HEK293 (cell line): ENCODE measurements at regions not wholly inside any gene's neighbourhood (a gene's known extent, or its start where the extent isn't known, plus 50 kb on each side); places are given as distances from the start of the nearest gene placed in this dataset.

ENCODE experiments used
- CTCF ChIA-PET: fragments of 350-600 bp; formaldehyde crosslinking; extraction: SDS; loops from one replicate; lab custom pipeline; 2021; ENCODE audit warnings: antibody characterized with exemption; lab: Yijun Ruan, JAX
- POLR2A ChIA-PET: fragments of 300-600 bp; formaldehyde crosslinking; extraction: SDS; loops from one replicate; lab custom pipeline; 2020; ENCODE audit warnings: antibody characterized with exemption, inconsistent platforms; lab: Yijun Ruan, JAX
- H3K27ac ChIP-seq: fragments of 200-500 bp; sonication (Bioruptor generic); 2 replicates; pipeline ENCODE4 v1.5.1; 2014; ENCODE audit warnings: low read depth, low read length, control low read depth, inconsistent platforms; ENCODE audit errors: extremely low read depth
- H3K36me3 ChIP-seq, 2 experiments: fragments of 200-500 bp in 1 of 2; sonication (Bioruptor generic) in 1 of 2; 1 replicate in 1 of 2; 2 replicates in 1 of 2; pipeline ENCODE4 v1.5.1; 2014 to 2017; ENCODE audit warnings: inconsistent platforms in 2 of 2, low read length in 2 of 2; ENCODE audit not compliant: control insufficient read depth in 2 of 2, insufficient read depth in 1 of 2
- H3K4me1 ChIP-seq: fragments of 200-500 bp; sonication (Bioruptor generic); 2 replicates; pipeline ENCODE4 v1.5.1; 2014; ENCODE audit warnings: mild to moderate bottlenecking, low read length, inconsistent platforms; ENCODE audit not compliant: control insufficient read depth, insufficient read depth
- H3K4me3 ChIP-seq: 2 replicates; pipeline ENCODE4 v1.5.1; 2011; ENCODE audit warnings: low read depth, mild to moderate bottlenecking, control low read depth, low read length, moderate library complexity
- H3K9me3 ChIP-seq: fragments of 200-500 bp; sonication (Bioruptor generic); 2 replicates; pipeline ENCODE4 v1.5.1; 2014; ENCODE audit warnings: low read depth, low read length, inconsistent platforms; ENCODE audit not compliant: control insufficient read depth, insufficient read depth
- BCL6B ChIP-seq: fragments of 450-650 bp; formaldehyde crosslinking; IDR thresholded peaks from 2 replicates; pipeline ENCODE4 v1.5.1; 2017; ENCODE audit warnings: missing biosample characterization, missing genetic modification characterization
- EGR2 ChIP-seq: fragments of 450-650 bp; formaldehyde crosslinking; IDR thresholded peaks from 2 replicates; pipeline ENCODE4 v1.5.1; 2016; ENCODE audit warnings: low read depth, missing biosample characterization, missing genetic modification characterization
- PBX3 ChIP-seq: sonication (generic); formaldehyde crosslinking; IDR thresholded peaks from 2 replicates; pipeline ENCODE4 v1.8.1; 2022; ENCODE audit warnings: mild to moderate bottlenecking, moderate library complexity, missing genetic modification reagents
- SCRT1 ChIP-seq: fragments of 450-650 bp; formaldehyde crosslinking; IDR thresholded peaks from 2 replicates; pipeline ENCODE4 v1.5.1; 2016; ENCODE audit warnings: missing biosample characterization, missing genetic modification characterization, borderline replicate concordance
- SETDB1 ChIP-seq: IDR thresholded peaks from one replicate; pipeline ENCODE4 v1.6.1; 2017; ENCODE audit warnings: mild to moderate bottlenecking, low read length, moderate library complexity, mixed read lengths; ENCODE audit not compliant: insufficient read length
- SP3 ChIP-seq: fragments of 450-650 bp; formaldehyde crosslinking; IDR thresholded peaks from 2 replicates; pipeline ENCODE4 v1.5.1; 2016; ENCODE audit warnings: missing biosample characterization, missing genetic modification characterization
- ZBTB26 ChIP-seq: fragments of 450-650 bp; formaldehyde crosslinking; optimal IDR thresholded peaks from 2 replicates; pipeline ENCODE3; 2016; ENCODE audit warnings: missing biosample characterization, mild to moderate bottlenecking, missing genetic modification characterization
- ZBTB48 ChIP-seq: fragments of 450-650 bp; formaldehyde crosslinking; IDR thresholded peaks from 2 replicates; pipeline ENCODE4 v1.5.1; 2016; ENCODE audit warnings: missing biosample characterization, missing genetic modification characterization
- ZBTB49 ChIP-seq: fragments of 450-650 bp; formaldehyde crosslinking; IDR thresholded peaks from 2 replicates; pipeline ENCODE4 v1.5.1; 2016; ENCODE audit warnings: missing biosample characterization, missing genetic modification characterization, low read depth
- ZFHX2 ChIP-seq: fragments of 450-650 bp; formaldehyde crosslinking; conservative IDR thresholded peaks from 2 replicates; pipeline ENCODE4 v1.5.1; 2016; ENCODE audit warnings: missing biosample characterization, missing genetic modification characterization
- ZIC2 ChIP-seq: fragments of 450-650 bp; formaldehyde crosslinking; IDR thresholded peaks from 2 replicates; pipeline ENCODE4 v1.5.1; 2016; ENCODE audit warnings: missing biosample characterization, missing genetic modification characterization
- ZNF184 ChIP-seq: fragments of 450-650 bp; IDR thresholded peaks from 2 replicates; pipeline ENCODE4 v1.5.1; 2018; ENCODE audit warnings: missing biosample characterization, mild to moderate bottlenecking, missing genetic modification characterization
- ZNF510 ChIP-seq: fragments of 450-650 bp; formaldehyde crosslinking; IDR thresholded peaks from 2 replicates; pipeline ENCODE4 v1.5.1; 2018; ENCODE audit warnings: mild to moderate bottlenecking, missing genetic modification characterization, missing biosample characterization; ENCODE audit not compliant: insufficient replicate concordance
- ZNF530 ChIP-seq: fragments of 450-650 bp; formaldehyde crosslinking; IDR thresholded peaks from 2 replicates; pipeline ENCODE4 v1.5.1; 2016; ENCODE audit warnings: low read depth, missing biosample characterization, missing genetic modification characterization
- ZNF624 ChIP-seq: fragments of 450-650 bp; formaldehyde crosslinking; IDR thresholded peaks from 2 replicates; pipeline ENCODE4 v1.5.1; 2017; ENCODE audit warnings: missing biosample characterization, missing genetic modification characterization
- ZNF639 ChIP-seq: fragments of 450-650 bp; formaldehyde crosslinking; IDR thresholded peaks from 2 replicates; pipeline ENCODE4 v1.5.1; 2016; ENCODE audit warnings: missing biosample characterization, missing genetic modification characterization
- ZNF792 ChIP-seq: fragments of 450-650 bp; formaldehyde crosslinking; IDR thresholded peaks from 2 replicates; pipeline ENCODE4 v1.5.1; 2016; ENCODE audit warnings: missing biosample characterization, missing genetic modification characterization
- ZSCAN23 ChIP-seq: fragments of 450-650 bp; formaldehyde crosslinking; IDR thresholded peaks from 2 replicates; pipeline ENCODE4 v1.5.1; 2016; ENCODE audit warnings: missing biosample characterization, missing genetic modification characterization

DNA sequence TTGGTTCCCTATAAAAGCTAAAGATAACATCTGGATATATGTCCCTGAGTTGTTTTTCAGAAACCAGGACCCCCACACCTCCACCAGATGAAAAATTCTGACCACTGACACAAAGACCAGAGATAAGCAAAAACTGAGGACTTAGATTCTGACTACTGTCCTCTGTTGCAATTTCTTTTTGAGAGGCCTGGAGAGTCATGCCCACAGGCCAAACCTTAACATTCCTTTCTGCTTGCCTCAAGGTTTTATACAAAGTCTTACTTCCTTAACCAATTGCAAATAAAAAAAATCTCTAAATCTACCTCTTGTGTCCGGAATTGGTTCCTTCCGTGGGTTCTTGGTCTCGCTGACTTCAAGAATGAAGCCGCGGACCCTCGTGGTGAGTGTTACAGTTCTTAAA is 228.5 kb downstream of the ABCC12 start (continued):
- TF ChIP-seq ZBTB49 (tag by site-specific recombination) (no peak), BCL6B (tag by site-specific recombination) (no peak), SCRT1 (tag by site-specific recombination) (no peak)

- POLR2A ChIA-PET: no interaction called here
- no peaks in the 10 kb centered on the region for H3K36me3 ChIP-seq
- H3K27ac ChIP-seq: no peak overlapping the region
- no peak overlapping the region for H3K4me3 ChIP-seq
- CTCF ChIA-PET: no interaction called here
- no peaks in the 10 kb centered on the region for H3K4me1 ChIP-seq
- no peak for TF ChIP-seq SP3
- no peaks in the 10 kb centered on the region for H3K9me3 ChIP-seq
Observed at GRCh38 chr16:47925811-47926460, 229.9 kb downstream of the ABCC12 start.

DNA sequence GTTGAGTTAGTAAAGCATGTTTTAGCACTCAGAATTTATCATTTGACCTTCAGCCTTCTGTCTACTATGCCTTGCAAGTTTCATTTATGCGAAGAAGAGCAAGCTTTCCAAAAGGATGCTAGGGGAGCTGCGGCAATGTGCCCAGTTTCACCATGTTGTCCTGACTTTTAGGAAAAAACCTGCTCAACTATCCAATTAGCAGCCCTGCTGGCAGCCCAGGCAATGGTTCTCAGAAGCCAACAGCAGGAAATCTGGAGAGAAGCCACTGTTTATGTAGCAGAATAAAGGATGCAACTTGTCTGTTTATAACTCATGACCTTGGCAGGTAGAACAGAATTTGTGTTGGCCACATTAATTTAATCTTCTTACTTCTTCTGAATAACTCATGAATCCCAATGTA is 230.8 kb downstream of the ABCC12 start:
- Histone ChIP-seq H3K4me3 (no peak overlapping the region), H3K36me3 (no peaks in the 10 kb centered on the region), H3K27ac (no peak overlapping the region), H3K4me1 (no peaks in the 10 kb centered on the region), H3K9me3 (no peaks in the 10 kb centered on the region)
- ChIA-PET POLR2A (no interaction called here), CTCF (no interaction called here)
- TF ChIP-seq PBX3 (CRISPR knock-in tag): no peak
- TF ChIP-seq EGR2 (tag by site-specific recombination): no peak
- no peak for TF ChIP-seq ZIC2
- TF ChIP-seq ZFHX2 (tag by site-specific recombination): no peak
- TF ChIP-seq SETDB1: no peak

GRCh38 chr16:47921535-47921934 is 234.3 kb downstream of the ABCC12 start:
- Histone ChIP-seq H3K36me3 (no peaks in the 10 kb centered on the region), H3K9me3 (no peaks in the 10 kb centered on the region), H3K4me1 (no peaks in the 10 kb centered on the region), H3K27ac (no peak overlapping the region), H3K4me3 (no peak overlapping the region)
- CTCF ChIA-PET: no interaction called here
- POLR2A ChIA-PET: no interaction called here
- TF ChIP-seq ZBTB26 (tag by site-specific recombination): no peak
- no peak for TF ChIP-seq ZNF624 (tag by site-specific recombination)
- no peak for TF ChIP-seq ZBTB48 (tag by site-specific recombination)
- no peak for TF ChIP-seq ZNF792 (tag by site-specific recombination)
- no peak for TF ChIP-seq ZNF184 (tag by site-specific recombination)
- no peak for TF ChIP-seq ZNF530 (tag by site-specific recombination)
- TF ChIP-seq ZNF510: no peak
- no peak for TF ChIP-seq ZSCAN23 (tag by site-specific recombination)
- TF ChIP-seq ZFHX2 (tag by site-specific recombination): no peak
- no peak for TF ChIP-seq ZNF639
